Mucosa of descending colon (tissue), 3 donors: ENCODE measurements at regions not wholly inside any gene's neighbourhood (a gene's known extent, or its start where the extent isn't known, plus 50 kb on each side); places are given as distances from the start of the nearest gene placed in this dataset.

Source experiments
- ATAC-seq: fragments of 200-7000 bp; cut with Tn5 transposase; one replicate; pipeline ENCODE4 v1.9.1; 2020; ENCODE audit warnings: mild to moderate bottlenecking, moderate library complexity
- DNase-seq, 3 donors: peaks; one replicate each; pipeline ENCODE4 v3.0.0-alpha.2; 2020
- H3K36me3 ChIP-seq: fragments of 200-600 bp; one replicate; pipeline ENCODE4 v1.8.0; 2021; ENCODE audit warnings: low read depth, mild to moderate bottlenecking
- H3K4me1 ChIP-seq: fragments of 200-600 bp; one replicate; pipeline ENCODE4 v1.8.0; 2021; ENCODE audit warnings: low read depth, mild to moderate bottlenecking
- H3K4me3 ChIP-seq: fragments of 200-600 bp; one replicate; pipeline ENCODE4 v1.8.0; 2021; ENCODE audit warnings: mild to moderate bottlenecking
- H3K9me3 ChIP-seq: fragments of 200-600 bp; one replicate; pipeline ENCODE4 v1.8.0; 2021; ENCODE audit warnings: mild to moderate bottlenecking
- intact Hi-C, 2 donors: fragments of 100-400 bp; cut with DNase I in 1 of 2; cut with micrococcal nuclease in 1 of 2; formaldehyde crosslinking; loops; one replicate each; pipeline versions ENCODE4 v1.11.0 to v1.11.1; 2022; cut with DNase I, micrococcal nuclease
- TF ChIP-seq, protein P1 (sequence below): fragments of 200-600 bp; IDR thresholded peaks from one replicate; pipeline ENCODE4 v1.8.0; 2022; ENCODE audit warnings: antibody characterized with exemption, mild to moderate bottlenecking
- donor health status: DM: no; HTN: no; CAD: no; lungs with moderate emphysema.
- donor health status: DM: no; HTN: no; CAD: no.
- donor health status: DM: no; HTN: yes; CAD: no.

DNA sequence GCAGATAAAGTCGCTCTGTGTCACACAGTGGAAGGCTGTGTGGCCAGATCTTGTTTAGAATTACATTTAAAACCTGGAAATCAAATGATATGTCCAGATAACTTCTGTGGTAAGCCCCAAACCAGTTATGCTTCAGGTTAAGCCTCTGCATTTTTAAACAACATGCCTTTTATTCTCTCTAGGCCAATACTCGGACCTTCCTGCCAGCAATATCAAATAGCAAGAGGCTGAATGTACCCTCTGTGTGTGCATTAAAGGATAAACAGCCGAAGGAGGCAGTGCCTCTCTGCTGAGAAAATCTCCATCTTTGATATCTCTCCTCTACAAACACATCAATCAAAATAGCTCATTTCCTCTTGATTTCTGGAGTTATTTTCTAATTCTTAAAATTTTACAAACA is 67.1 kb upstream of the TMEM260 start:
- no peaks in the 10 kb centered on the region for H3K9me3 ChIP-seq
- no peak overlapping the region for H3K4me3 ChIP-seq
- intact Hi-C loops = no loop called here
- no peaks in the 10 kb centered on the region for H3K36me3 ChIP-seq
- DNase-seq = no peak
- TF ChIP-seq, protein P1, sequence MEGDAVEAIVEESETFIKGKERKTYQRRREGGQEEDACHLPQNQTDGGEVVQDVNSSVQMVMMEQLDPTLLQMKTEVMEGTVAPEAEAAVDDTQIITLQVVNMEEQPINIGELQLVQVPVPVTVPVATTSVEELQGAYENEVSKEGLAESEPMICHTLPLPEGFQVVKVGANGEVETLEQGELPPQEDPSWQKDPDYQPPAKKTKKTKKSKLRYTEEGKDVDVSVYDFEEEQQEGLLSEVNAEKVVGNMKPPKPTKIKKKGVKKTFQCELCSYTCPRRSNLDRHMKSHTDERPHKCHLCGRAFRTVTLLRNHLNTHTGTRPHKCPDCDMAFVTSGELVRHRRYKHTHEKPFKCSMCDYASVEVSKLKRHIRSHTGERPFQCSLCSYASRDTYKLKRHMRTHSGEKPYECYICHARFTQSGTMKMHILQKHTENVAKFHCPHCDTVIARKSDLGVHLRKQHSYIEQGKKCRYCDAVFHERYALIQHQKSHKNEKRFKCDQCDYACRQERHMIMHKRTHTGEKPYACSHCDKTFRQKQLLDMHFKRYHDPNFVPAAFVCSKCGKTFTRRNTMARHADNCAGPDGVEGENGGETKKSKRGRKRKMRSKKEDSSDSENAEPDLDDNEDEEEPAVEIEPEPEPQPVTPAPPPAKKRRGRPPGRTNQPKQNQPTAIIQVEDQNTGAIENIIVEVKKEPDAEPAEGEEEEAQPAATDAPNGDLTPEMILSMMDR = no peak
- ATAC-seq = no peak
- H3K4me1 ChIP-seq = no peaks in the 10 kb centered on the region

DNA sequence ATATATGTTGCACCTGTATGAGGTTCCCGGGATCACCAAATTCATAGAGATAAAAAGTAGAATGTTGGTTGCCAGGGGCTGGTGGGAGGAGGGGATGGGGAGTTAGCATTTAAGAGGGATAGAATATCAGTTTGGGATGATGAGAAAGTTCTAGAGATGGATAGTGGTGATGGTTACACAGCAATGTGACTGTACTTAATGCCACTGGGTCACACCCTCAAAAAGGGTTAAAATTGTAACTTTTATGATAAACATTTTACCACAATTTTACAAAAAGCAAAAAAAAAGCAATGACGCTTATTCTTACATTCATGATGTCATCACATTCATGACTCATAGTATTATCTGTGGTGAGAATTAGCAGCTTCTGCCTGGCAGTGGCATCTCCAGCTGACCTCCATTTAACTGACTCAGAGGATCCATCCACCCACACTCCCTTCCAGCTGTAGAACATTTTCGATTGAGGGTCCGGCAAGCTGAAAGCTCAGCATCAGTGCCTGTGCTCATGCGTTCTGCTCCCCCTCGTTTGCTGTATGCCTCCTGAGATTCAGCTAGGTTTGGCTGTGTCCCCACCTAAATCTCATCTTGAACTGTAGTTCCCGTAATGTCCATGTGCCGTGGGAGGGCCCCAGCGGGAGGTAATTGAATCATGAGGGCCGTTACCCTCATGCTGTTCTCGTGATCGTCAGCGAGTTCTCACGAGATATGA is 64.8 kb upstream of the TMEM260 start:
- DNase-seq (no peak), ATAC-seq (no peak)
- Histone ChIP-seq H3K4me3 (no peak overlapping the region), H3K36me3 (no peaks in the 10 kb centered on the region), H3K9me3 (no peaks in the 10 kb centered on the region), H3K4me1 (no peaks in the 10 kb centered on the region)
- intact Hi-C loops = no loop called here
- TF ChIP-seq, protein P1 = no peak

DNA sequence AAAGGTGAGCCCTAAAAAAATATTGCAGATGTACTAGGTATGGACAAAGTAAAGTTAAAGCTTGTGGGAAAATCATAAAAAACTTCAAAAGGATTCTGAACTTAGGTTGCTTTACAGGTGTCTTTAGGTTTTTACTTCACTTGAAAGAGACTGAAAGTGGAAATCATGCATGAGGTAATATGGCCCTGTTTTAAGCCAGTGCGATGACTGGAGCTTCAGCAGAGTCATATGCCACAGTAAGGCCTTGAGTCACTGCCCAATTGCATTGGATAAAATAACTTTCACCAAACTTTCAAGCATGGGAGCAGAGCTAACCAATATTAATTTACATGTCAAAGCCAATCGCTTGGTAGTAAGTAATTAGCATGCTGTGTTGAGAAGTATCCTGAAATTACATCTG is 63.9 kb upstream of the TMEM260 start:
- intact Hi-C loops = no loop called here
- no peaks in the 10 kb centered on the region for H3K9me3 ChIP-seq
- DNase-seq (no peak), ATAC-seq (no peak)
- H3K4me1 ChIP-seq = no peaks in the 10 kb centered on the region
- H3K4me3 ChIP-seq = no peak overlapping the region
- no peaks in the 10 kb centered on the region for H3K36me3 ChIP-seq
- TF ChIP-seq, protein P1 = no peak

DNA sequence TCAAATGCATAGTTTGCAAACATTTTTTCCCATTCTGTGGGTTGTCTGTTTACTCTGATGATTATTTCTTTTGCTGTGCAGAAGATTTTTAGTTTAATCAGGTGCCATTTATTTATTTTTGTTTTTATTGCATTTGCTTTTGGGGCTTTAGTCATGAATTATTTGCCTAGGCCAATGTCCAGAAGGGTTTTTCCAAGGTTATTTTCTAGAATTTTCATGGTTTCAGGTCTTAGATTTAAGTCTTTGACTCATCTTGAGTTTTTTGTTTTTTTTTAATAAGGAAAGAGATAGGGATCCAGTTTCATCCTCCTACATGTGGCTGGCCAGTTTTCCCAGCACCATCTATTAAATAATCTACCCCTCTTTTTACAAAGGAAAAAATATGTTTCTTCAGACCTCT is 57.2 kb upstream of the TMEM260 start:
- H3K4me3 ChIP-seq = no peak overlapping the region
- intact Hi-C loops = no loop called here
- no peaks in the 10 kb centered on the region for H3K4me1 ChIP-seq
- H3K36me3 ChIP-seq = no peaks in the 10 kb centered on the region
- TF ChIP-seq, protein P1 = no peak
- no peaks in the 10 kb centered on the region for H3K9me3 ChIP-seq
- DNase-seq (no peak), ATAC-seq (no peak)

DNA sequence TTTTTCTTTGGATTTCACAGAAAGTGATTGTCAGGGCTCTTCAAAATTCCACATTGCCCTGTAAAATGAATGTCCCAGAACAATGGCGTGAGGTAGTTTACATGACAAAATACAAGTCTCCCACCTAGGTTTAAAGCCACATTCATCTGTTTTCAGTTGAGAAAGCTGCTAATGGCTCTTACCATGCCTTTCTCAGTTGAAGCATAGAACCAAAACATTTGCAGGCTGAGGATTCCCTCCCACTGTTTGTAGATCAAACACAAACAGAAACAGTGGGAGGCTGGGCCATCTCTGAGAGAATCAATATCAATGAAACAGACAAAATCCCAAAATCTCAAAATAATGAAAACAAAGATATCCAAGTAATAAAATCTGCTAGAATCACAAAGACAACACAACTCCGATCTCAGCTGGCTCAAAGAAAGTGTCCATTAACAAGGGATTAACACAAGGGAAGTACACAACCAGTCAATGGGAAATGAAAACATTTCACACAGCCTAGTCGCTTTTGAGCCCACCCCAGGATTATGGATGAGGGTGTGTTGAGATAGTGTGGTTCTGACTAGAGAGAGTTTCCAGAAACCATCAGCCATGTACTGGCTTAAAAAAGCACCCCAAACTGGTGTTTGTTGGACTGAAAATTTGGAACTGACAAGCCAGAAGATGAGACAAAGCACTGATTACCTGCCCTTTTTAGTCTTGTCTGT is 54.5 kb upstream of the TMEM260 start:
- no peaks in the 10 kb centered on the region for H3K9me3 ChIP-seq
- TF ChIP-seq, protein P1 = no peak
- no peaks in the 10 kb centered on the region for H3K36me3 ChIP-seq
- no peak for DNase-seq
- no peak overlapping the region for H3K4me3 ChIP-seq
- no peak for ATAC-seq
- intact Hi-C loops = no loop called here
- H3K4me1 ChIP-seq = no peaks in the 10 kb centered on the region
